HEK293T (cell line): ENCODE measurements at regions not wholly inside any gene's neighbourhood (a gene's known extent, or its start where the extent isn't known, plus 50 kb on each side); places are given as distances from the start of the nearest gene placed in this dataset.

Experiments
- CTCF ChIA-PET: fragments of 350-600 bp; formaldehyde crosslinking; extraction: SDS; loops from one replicate; lab custom pipeline; 2021; ENCODE audit warnings: antibody characterized with exemption, inconsistent platforms; lab: Yijun Ruan, JAX
- POLR2A ChIA-PET: fragments of 350-600 bp; formaldehyde crosslinking; extraction: SDS; loops from one replicate; lab custom pipeline; 2020; ENCODE audit warnings: antibody characterized with exemption, inconsistent platforms; lab: Yijun Ruan, JAX
- DNase-seq: peaks from one replicate; pipeline ENCODE4 v3.0.0; 2012; ENCODE audit warnings: mixed read lengths; ENCODE audit errors: extremely low spot score
- ARNT ChIP-seq: fragments of 450-650 bp; IDR thresholded peaks from 2 replicates; pipeline ENCODE4 v1.6.1; 2017; ENCODE audit warnings: mild to moderate bottlenecking
- BHLHE40 ChIP-seq: fragments of 450-650 bp; IDR thresholded peaks from 2 replicates; pipeline ENCODE4 v1.6.1; 2016; ENCODE audit warnings: mild to moderate bottlenecking, moderate library complexity, borderline replicate concordance
- CTBP1 ChIP-seq: fragments of 450-650 bp; IDR thresholded peaks from 2 replicates; pipeline ENCODE4 v1.6.1; 2016; ENCODE audit warnings: borderline replicate concordance
- ELF4 ChIP-seq: fragments of 450-650 bp; IDR thresholded peaks from 2 replicates; pipeline ENCODE4 v1.6.1; 2017; ENCODE audit warnings: antibody characterized with exemption
- FOXA1 ChIP-seq: fragments of 450-650 bp; IDR thresholded peaks from 2 replicates; pipeline ENCODE4 v1.6.1; 2016; ENCODE audit warnings: mild to moderate bottlenecking
- FOXK2 ChIP-seq: fragments of 450-650 bp; IDR thresholded peaks from 2 replicates; pipeline ENCODE4 v1.6.1; 2016; ENCODE audit warnings: mild to moderate bottlenecking
- FOXM1 ChIP-seq: fragments of 450-650 bp; IDR thresholded peaks from 2 replicates; pipeline ENCODE4 v1.6.1; 2017; ENCODE audit warnings: mild to moderate bottlenecking, borderline replicate concordance
- HDGF ChIP-seq: fragments of 450-650 bp; IDR thresholded peaks from 2 replicates; pipeline ENCODE4 v1.6.1; 2017; ENCODE audit warnings: antibody characterized with exemption, borderline replicate concordance
- L3MBTL2 ChIP-seq: fragments of 450-650 bp; conservative IDR thresholded peaks from 2 replicates; pipeline ENCODE4 v1.6.1; 2016; ENCODE audit warnings: mild to moderate bottlenecking
- LEF1 ChIP-seq: fragments of 450-650 bp; IDR thresholded peaks from 2 replicates; pipeline ENCODE4 v1.6.1; 2017; ENCODE audit warnings: mild to moderate bottlenecking, borderline replicate concordance
- NFRKB ChIP-seq: fragments of 450-650 bp; IDR thresholded peaks from 2 replicates; pipeline ENCODE4 v1.6.1; 2016; ENCODE audit warnings: mild to moderate bottlenecking, moderate library complexity
- PKNOX1 ChIP-seq: fragments of 450-650 bp; IDR thresholded peaks from 2 replicates; pipeline ENCODE4 v1.6.1; 2016
- SP1 ChIP-seq: fragments of 450-650 bp; IDR thresholded peaks from 2 replicates; pipeline ENCODE4 v1.6.1; 2017
- SUZ12 ChIP-seq: fragments of 450-650 bp; IDR thresholded peaks from 2 replicates; pipeline ENCODE4 v1.6.1; 2016; ENCODE audit warnings: mild to moderate bottlenecking
- TARDBP ChIP-seq: fragments of 450-650 bp; IDR thresholded peaks from 2 replicates; pipeline ENCODE4 v1.6.1; 2016
- ZNF384 ChIP-seq: fragments of 450-650 bp; IDR thresholded peaks from 2 replicates; pipeline ENCODE4 v1.6.1; 2016

- TF ChIP-seq LEF1: no peak
- TF ChIP-seq ZNF384: no peak
- TF ChIP-seq ARNT: no peak
- TF ChIP-seq CTBP1: no peak
- TF ChIP-seq TARDBP: no peak
- TF ChIP-seq NFRKB: no peak
- no peak for TF ChIP-seq ELF4
- no peak for TF ChIP-seq SUZ12
- TF ChIP-seq FOXM1: no peak
- TF ChIP-seq FOXK2: no peak
- no peak for TF ChIP-seq L3MBTL2
- no peak for TF ChIP-seq PKNOX1
- TF ChIP-seq SP1: no peak
- DNase-seq: no peak
- ChIA-PET POLR2A (no interaction called here), CTCF (no interaction called here)
These were observed 51.9 kb upstream of the IGSF9B start for GRCh38 chr11:134008634-134009071.

GRCh38 chr11:134013518-134013917 lies 55.4 kb upstream of the JAM3 start:
- DNase-seq: no peak
- ChIA-PET POLR2A (no interaction called here), CTCF (no interaction called here)
- TF ChIP-seq L3MBTL2: no peak
- TF ChIP-seq HDGF: no peak
- no peak for TF ChIP-seq NFRKB
- TF ChIP-seq ZNF384: no peak
- TF ChIP-seq LEF1: no peak
- no peak for TF ChIP-seq BHLHE40
- no peak for TF ChIP-seq TARDBP
- no peak for TF ChIP-seq SUZ12
- TF ChIP-seq FOXA1: no peak
- no peak for TF ChIP-seq FOXM1
- no peak for TF ChIP-seq ARNT
- TF ChIP-seq ELF4: no peak
- no peak for TF ChIP-seq FOXK2
- TF ChIP-seq PKNOX1: no peak
- TF ChIP-seq CTBP1: no peak
- TF ChIP-seq SP1: no peak

GRCh38 chr11:134014511-134014910 lies 54.4 kb upstream of the JAM3 start:
- ChIA-PET CTCF (no interaction called here), POLR2A (no interaction called here)
- no peak for TF ChIP-seq LEF1
- TF ChIP-seq BHLHE40: no peak
- no peak for TF ChIP-seq ARNT
- no peak for TF ChIP-seq SP1
- no peak for TF ChIP-seq FOXK2
- peak; percentile 59 for DNase-seq

- POLR2A ChIA-PET: interaction anchor here (0.8 kb wide), 1 partner anchor 22 kb away, joined by 3 read pairs; no protein-coding TSS in a partner anchor
- CTCF ChIA-PET: interaction anchor here (0.8 to 4.1 kb wide), 2 partner anchors 16 to 25 kb away, joined by 3 to 21 read pairs; no protein-coding TSS in a partner anchor
- no peak for DNase-seq
- no peak for TF ChIP-seq ARNT
- TF ChIP-seq FOXA1: no peak
- no peak for TF ChIP-seq NFRKB
- no peak for TF ChIP-seq L3MBTL2
- no peak for TF ChIP-seq FOXK2
- no peak for TF ChIP-seq BHLHE40
- TF ChIP-seq PKNOX1: no peak
- TF ChIP-seq ZNF384: no peak
These were observed 53.3 kb upstream of the JAM3 start for GRCh38 chr11:134015556-134015955.

- CTCF ChIA-PET: interaction anchor here (1.2 to 4.1 kb wide), 2 partner anchors 10 to 13 kb away, joined by 3 to 21 read pairs; no protein-coding TSS in a partner anchor
- no peak for TF ChIP-seq LEF1
- no peak for TF ChIP-seq HDGF
- no peak for TF ChIP-seq ARNT
- no peak for TF ChIP-seq BHLHE40
- TF ChIP-seq ELF4: no peak
- no peak for TF ChIP-seq CTBP1
- no peak for TF ChIP-seq SUZ12
- no peak for TF ChIP-seq PKNOX1
- TF ChIP-seq NFRKB: no peak
- TF ChIP-seq FOXM1: no peak
- TF ChIP-seq TARDBP: no peak
- POLR2A ChIA-PET: interaction anchor here (1.5 kb wide), 1 partner anchor 14 kb away, joined by 3 read pairs; no protein-coding TSS in a partner anchor
- no peak for DNase-seq
These were observed 51.1 kb upstream of the JAM3 start for GRCh38 chr11:134017511-134018430.
